ENCODE measurements at regions not wholly inside any gene's neighbourhood (a gene's known extent, or its start where the extent isn't known, plus 50 kb on each side); places are given as distances from the start of the nearest gene placed in this dataset.

DNA sequence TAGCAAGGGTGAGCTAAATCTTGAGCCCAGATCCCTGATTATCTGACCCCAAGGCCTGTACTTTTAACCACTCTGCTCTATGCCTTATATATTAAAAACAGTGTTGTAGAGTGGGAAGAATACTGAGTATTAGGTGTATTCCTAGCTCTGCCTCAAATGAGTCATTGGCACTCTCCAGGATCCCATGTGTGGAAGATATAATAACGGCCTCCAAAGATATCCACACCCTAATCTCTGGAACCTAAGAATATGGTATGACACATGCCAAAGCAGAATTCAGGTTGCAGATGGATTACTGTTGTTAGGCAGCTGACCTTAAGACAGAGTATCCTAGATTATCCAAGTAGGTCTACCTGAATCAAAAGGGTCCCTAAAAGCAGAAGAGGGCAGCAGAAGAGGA lies 110.8 kb downstream of the ADRB2 start:
- H3K27me3 ChIP-seq (ENCODE audit: control insufficient read depth in 2 of 2, insufficient read depth in 2 of 2, low read length in 2 of 2): no peaks in the 10 kb centered on the region
- Mint-ChIP-seq H3K36me3 (no peaks in the 10 kb centered on the region), H3K9me3 (peaks cover 0 to 4% (median 1%) of the 10 kb centered on the region in 7 donors), H3K27me3 (ENCODE audit: low read depth in 3 of 3) (peaks cover 0 to 4% (median 0%) of the 10 kb centered on the region in 3 donors), H3K4me3 (no peak overlapping the region), H3K4me1 (peaks cover 9% of the 10 kb centered on the region), H3K27ac (no peak overlapping the region)
- no peaks in the 10 kb centered on the region for H3K4me1 ChIP-seq (ENCODE audit: control insufficient read depth in 1 of 2, insufficient read depth in 2 of 2, low read length in 2 of 2)
- no peak overlapping the region for H3K9ac ChIP-seq (ENCODE audit: insufficient read depth, low read length, poor library complexity, severe bottlenecking)
- intact Hi-C loops (cut with micrococcal nuclease): no loop called here
- no peak for TF ChIP-seq CTCF (IDR thresholded peaks at IDR 0.05)
- H3K9me3 ChIP-seq (replicated peaks in 1 of 2; ENCODE audit: control insufficient read depth in 1 of 2, insufficient read depth in 1 of 2, low read length in 2 of 2): no peaks in the 10 kb centered on the region
- no peak for DNase-seq
- no peaks in the 10 kb centered on the region for H3K36me3 ChIP-seq (replicated peaks in 1 of 2; ENCODE audit: control insufficient read depth in 1 of 2, insufficient read depth in 2 of 2, low read length in 2 of 2)
- no peaks in the 10 kb centered on the region for H3K79me2 ChIP-seq (ENCODE audit: insufficient read depth, low read length)
- no peaks in the 10 kb centered on the region for H4K20me1 ChIP-seq (ENCODE audit: insufficient read depth, low read length)
- H3K4me3 ChIP-seq (replicated peaks in 1 of 3; ENCODE audit: low read depth in 2 of 3, low read length in 3 of 3): no peak overlapping the region
- H2AFZ ChIP-seq (ENCODE audit: insufficient read depth, low read depth, low read length, poor library complexity, severe bottlenecking): no peak overlapping the region
- no CpG with 5 or more reads among the region's 1 CpG for WGBS (ENCODE audit: insufficient coverage)
- no peak overlapping the region for H3K4me2 ChIP-seq (replicated peaks; ENCODE audit: extremely low read depth, low read length, poor library complexity, severe bottlenecking)
- H3K27ac ChIP-seq (ENCODE audit: low read depth in 1 of 2, low read length in 2 of 2): no peak overlapping the region

DNA sequence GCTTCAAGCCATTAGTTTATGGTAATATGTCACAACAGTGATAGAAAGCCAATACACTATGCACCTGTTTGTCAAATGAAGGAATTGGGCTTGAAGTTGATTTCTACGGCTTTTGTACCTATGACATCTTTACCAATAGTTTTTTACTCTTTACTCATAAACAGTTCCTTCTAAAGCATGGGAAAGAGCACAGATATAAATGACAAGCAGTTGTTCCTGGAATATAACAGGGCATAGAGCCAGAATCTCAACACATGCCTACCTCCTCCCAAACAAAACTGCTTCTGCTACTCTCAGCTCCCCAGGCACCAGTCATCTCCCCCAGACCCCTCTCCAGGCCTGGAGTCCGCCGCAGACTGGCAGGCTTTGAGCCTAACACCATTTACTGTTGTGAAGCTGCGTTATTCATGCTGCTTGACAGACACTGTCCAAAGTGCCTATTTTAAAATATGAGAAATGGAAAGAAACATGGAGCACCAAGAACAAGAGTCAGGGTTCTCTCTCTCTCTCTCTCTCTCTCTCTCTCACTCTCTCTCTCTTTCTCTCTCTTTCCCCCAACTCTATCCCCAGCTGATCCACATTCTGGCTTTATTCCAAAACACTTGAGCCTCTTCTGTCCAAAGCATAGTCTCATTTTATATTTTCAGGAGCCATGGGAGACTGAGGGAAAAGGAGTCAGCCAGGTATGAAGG lies 111.6 kb downstream of the ADRB2 start:
- H3K9me3 Mint-ChIP-seq: peaks cover 0 to 4% (median 1%) of the 10 kb centered on the region in 7 donors
- H3K36me3 Mint-ChIP-seq: no peaks in the 10 kb centered on the region
- no peaks in the 10 kb centered on the region for H3K79me2 ChIP-seq (ENCODE audit: insufficient read depth, low read length)
- H3K9me3 ChIP-seq (replicated peaks in 1 of 2; ENCODE audit: control insufficient read depth in 1 of 2, insufficient read depth in 1 of 2, low read length in 2 of 2): no peaks in the 10 kb centered on the region
- no peak overlapping the region for H3K9ac ChIP-seq (ENCODE audit: insufficient read depth, low read length, poor library complexity, severe bottlenecking)
- TF ChIP-seq CTCF (IDR thresholded peaks at IDR 0.05): no peak
- H3K4me3 ChIP-seq (replicated peaks in 1 of 3; ENCODE audit: low read depth in 2 of 3, low read length in 3 of 3): no peak overlapping the region
- H3K36me3 ChIP-seq (replicated peaks in 1 of 2; ENCODE audit: control insufficient read depth in 1 of 2, insufficient read depth in 2 of 2, low read length in 2 of 2): no peaks in the 10 kb centered on the region
- H3K4me2 ChIP-seq (replicated peaks; ENCODE audit: extremely low read depth, low read length, poor library complexity, severe bottlenecking): no peak overlapping the region
- intact Hi-C loops (cut with micrococcal nuclease): no loop called here
- H4K20me1 ChIP-seq (ENCODE audit: insufficient read depth, low read length): no peaks in the 10 kb centered on the region
- DNase-seq: no peak
- peaks cover 9% of the 10 kb centered on the region for H3K4me1 Mint-ChIP-seq
- no peak overlapping the region for H3K27ac ChIP-seq (ENCODE audit: low read depth in 1 of 2, low read length in 2 of 2)
- peak overlapping the region in 1 of 7 donors; percentile 63 for H3K27ac Mint-ChIP-seq
- no peaks in the 10 kb centered on the region for H3K27me3 ChIP-seq (ENCODE audit: control insufficient read depth in 2 of 2, insufficient read depth in 2 of 2, low read length in 2 of 2)
- no peaks in the 10 kb centered on the region for H3K4me1 ChIP-seq (ENCODE audit: control insufficient read depth in 1 of 2, insufficient read depth in 2 of 2, low read length in 2 of 2)
- no peak overlapping the region for H2AFZ ChIP-seq (ENCODE audit: insufficient read depth, low read depth, low read length, poor library complexity, severe bottlenecking)
- H3K4me3 Mint-ChIP-seq: no peak overlapping the region
- peaks cover 0 to 4% (median 0%) of the 10 kb centered on the region in 3 donors for H3K27me3 Mint-ChIP-seq (ENCODE audit: low read depth in 3 of 3)
- WGBS (ENCODE audit: insufficient coverage): no CpG with 5 or more reads among the region's 4 CpGs
